ENCODE measurements at regions not wholly inside any gene's neighbourhood (a gene's known extent, or its start where the extent isn't known, plus 50 kb on each side); places are given as distances from the start of the nearest gene placed in this dataset.

GRCh38 chr5:166959766-166960165 lies 1331.7 kb upstream of the WWC1 start:
- DNase-seq (ENCODE audit: extremely low read depth, low read depth): no peak
- no peak for TF ChIP-seq CTCF (IDR thresholded peaks at IDR 0.05; ENCODE audit: low read depth, low read length)

- no peak for DNase-seq (ENCODE audit: extremely low read depth, low read depth)
Observed at GRCh38 chr5:166961028-166961427, 1330.4 kb upstream of the WWC1 start.

GRCh38 chr5:166961913-166962312 lies 1329.5 kb upstream of the WWC1 start:
- DNase-seq (ENCODE audit: extremely low read depth, low read depth): no peak
- no peak for TF ChIP-seq CTCF (IDR thresholded peaks at IDR 0.05; ENCODE audit: low read depth, low read length)

More at GRCh38 chr5:166961028-166961427, 1330.4 kb upstream of the WWC1 start:
- TF ChIP-seq CTCF (IDR thresholded peaks at IDR 0.05; ENCODE audit: low read depth, low read length): no peak

- no peak for DNase-seq (ENCODE audit: extremely low read depth, low read depth)
- TF ChIP-seq CTCF (IDR thresholded peaks at IDR 0.05; ENCODE audit: low read depth, low read length): no peak
Observed at GRCh38 chr5:166962461-166962860, 1329.0 kb upstream of the WWC1 start.

GRCh38 chr5:166963596-166963995 lies 1327.8 kb upstream of the WWC1 start:
- TF ChIP-seq CTCF (IDR thresholded peaks at IDR 0.05; ENCODE audit: low read depth, low read length): no peak
- DNase-seq (ENCODE audit: extremely low read depth, low read depth): no peak

- no peak for TF ChIP-seq CTCF (IDR thresholded peaks at IDR 0.05; ENCODE audit: low read depth, low read length)
- DNase-seq (ENCODE audit: extremely low read depth, low read depth): no peak
Observed at GRCh38 chr5:166977911-166978422, 1313.5 kb upstream of the WWC1 start.

- no peak for TF ChIP-seq CTCF (IDR thresholded peaks at IDR 0.05; ENCODE audit: low read depth, low read length)
- DNase-seq (ENCODE audit: extremely low read depth, low read depth): no peak
Observed at GRCh38 chr5:166979307-166979895, 1312.0 kb upstream of the WWC1 start.
